OCI-LY1 (cell line): ENCODE measurements at regions not wholly inside any gene's neighbourhood (a gene's known extent, or its start where the extent isn't known, plus 50 kb on each side); places are given as distances from the start of the nearest gene placed in this dataset.

Source experiments
- H2AFZ ChIP-seq: fragments of 200-600 bp; sonication (generic), shearing (Covaris generic); 2 replicates; pipeline ENCODE4 v1.6.0; 2014; ENCODE audit warnings: antibody characterized with exemption, mild to moderate bottlenecking, low read length
- H3F3A ChIP-seq: fragments of 200-600 bp; sonication (generic), shearing (Covaris generic); 2 replicates; pipeline ENCODE4 v1.6.0; 2014; ENCODE audit warnings: mild to moderate bottlenecking, antibody characterized with exemption, low read length, moderate library complexity; ENCODE audit not compliant: insufficient read depth
- H3K27ac ChIP-seq: fragments of 200-600 bp; sonication (generic); 2 replicates; pipeline ENCODE4 v1.5.1; 2014; ENCODE audit warnings: low read length, mixed run types, mild to moderate bottlenecking, low read depth; ENCODE audit not compliant: poor library complexity, severe bottlenecking
- H3K27me3 ChIP-seq: fragments of 200-600 bp; sonication (generic); 2 replicates; pipeline ENCODE4 v1.6.0; 2014; ENCODE audit warnings: antibody characterized with exemption, mild to moderate bottlenecking, low read length, moderate library complexity; ENCODE audit not compliant: insufficient read depth
- H3K36me3 ChIP-seq: fragments of 200-600 bp; sonication (generic); 2 replicates; pipeline ENCODE4 v1.6.1; 2014; ENCODE audit warnings: mild to moderate bottlenecking, antibody characterized with exemption, low read length, moderate library complexity, mixed read lengths; ENCODE audit not compliant: insufficient read depth
- H3K4me1 ChIP-seq: fragments of 200-600 bp; sonication (generic); 2 replicates; pipeline ENCODE4 v1.5.1; 2014; ENCODE audit warnings: mild to moderate bottlenecking, low read length, moderate library complexity; ENCODE audit not compliant: insufficient read depth, severe bottlenecking
- H3K4me2 ChIP-seq: fragments of 200-600 bp; sonication (generic), shearing (Covaris generic); 2 replicates; pipeline ENCODE4 v1.6.1; 2014; ENCODE audit warnings: low read length
- H3K4me3 ChIP-seq: fragments of 200-600 bp; sonication (generic); 2 replicates; pipeline ENCODE4 v1.5.1; 2014; ENCODE audit warnings: low read length, low read depth, mild to moderate bottlenecking, mixed read lengths; ENCODE audit not compliant: poor library complexity, severe bottlenecking
- H3K79me2 ChIP-seq: fragments of 200-600 bp; shearing (Covaris generic); 2 replicates; pipeline ENCODE4 v1.6.1; 2016; ENCODE audit warnings: mixed run types, low read length, mixed read lengths; ENCODE audit not compliant: insufficient read depth
- H3K9ac ChIP-seq: fragments of 200-600 bp; sonication (generic), shearing (Covaris generic); 2 replicates; pipeline ENCODE4 v1.6.1; 2014; ENCODE audit warnings: mild to moderate bottlenecking, low read length, mixed read lengths
- H3K9me2 ChIP-seq: fragments of 200-600 bp; sonication (generic), shearing (Covaris generic); 2 replicates; pipeline ENCODE4 v1.6.1; 2014; ENCODE audit warnings: low read depth, mild to moderate bottlenecking, low read length, mixed read lengths
- H3K9me3 ChIP-seq: fragments of 200-600 bp; shearing (Covaris generic); 2 replicates; pipeline ENCODE4 v1.6.1; 2014; ENCODE audit warnings: low read length, mixed read lengths
- H4K20me1 ChIP-seq: fragments of 200-600 bp; sonication (generic), shearing (Covaris generic); 2 replicates; pipeline ENCODE4 v1.6.0; 2016; ENCODE audit warnings: mild to moderate bottlenecking, low read length; ENCODE audit not compliant: insufficient read depth
- CTCF ChIP-seq: fragments of 200-600 bp; sonication (generic), shearing (Covaris generic); IDR thresholded peaks from 2 replicates; pipeline ENCODE4 v1.5.1; 2017; ENCODE audit warnings: mild to moderate bottlenecking, antibody characterized with exemption, low read length, moderate library complexity, mixed read lengths
- EZH2 ChIP-seq: fragments of 200-600 bp; sonication (generic), shearing (Covaris generic); IDR thresholded peaks from 2 replicates; pipeline ENCODE4 v1.8.0; 2017; ENCODE audit warnings: borderline replicate concordance, mixed run types, mild to moderate bottlenecking, antibody characterized with exemption, low read length, moderate library complexity, mixed read lengths

GRCh38 chr2:47631792-47632398 is 61.1 kb upstream of the KCNK12 start:
- no peak overlapping the region for H2AFZ ChIP-seq
- H3K27ac ChIP-seq: no peak overlapping the region
- H3K36me3 ChIP-seq: no peaks in the 10 kb centered on the region
- no peaks in the 10 kb centered on the region for H3K9me2 ChIP-seq
- no peak overlapping the region for H3K4me2 ChIP-seq
- H3K79me2 ChIP-seq: no peaks in the 10 kb centered on the region
- no peaks in the 10 kb centered on the region for H3K27me3 ChIP-seq
- H4K20me1 ChIP-seq: no peaks in the 10 kb centered on the region
- no peak overlapping the region for H3K9ac ChIP-seq
- H3K4me3 ChIP-seq: no peak overlapping the region
- H3K9me3 ChIP-seq: no peaks in the 10 kb centered on the region
- TF ChIP-seq CTCF (no peak), EZH2 (no peak)
- no peaks in the 10 kb centered on the region for H3K4me1 ChIP-seq
- no peaks in the 10 kb centered on the region for H3F3A ChIP-seq

GRCh38 chr2:47631306-47631705 is 60.5 kb upstream of the KCNK12 start:
- Histone ChIP-seq H3K4me3 (no peak overlapping the region), H3K4me2 (no peak overlapping the region), H3K36me3 (no peaks in the 10 kb centered on the region), H3K27me3 (no peaks in the 10 kb centered on the region), H3K9ac (no peak overlapping the region), H3F3A (no peaks in the 10 kb centered on the region), H3K9me3 (no peaks in the 10 kb centered on the region), H4K20me1 (no peaks in the 10 kb centered on the region), H3K4me1 (no peaks in the 10 kb centered on the region), H2AFZ (no peak overlapping the region), H3K9me2 (no peaks in the 10 kb centered on the region), H3K79me2 (no peaks in the 10 kb centered on the region), H3K27ac (no peak overlapping the region)
- no peak for TF ChIP-seq EZH2
- TF ChIP-seq CTCF: no peak

GRCh38 chr2:47629501-47630460 is 59.0 kb upstream of the KCNK12 start:
- no peaks in the 10 kb centered on the region for H3K79me2 ChIP-seq
- H3K36me3 ChIP-seq: no peaks in the 10 kb centered on the region
- H3F3A ChIP-seq: no peaks in the 10 kb centered on the region
- H3K27ac ChIP-seq: no peak overlapping the region
- H3K9me2 ChIP-seq: no peaks in the 10 kb centered on the region
- H3K27me3 ChIP-seq: no peaks in the 10 kb centered on the region
- no peak overlapping the region for H3K9ac ChIP-seq
- H3K4me1 ChIP-seq: no peaks in the 10 kb centered on the region
- H3K9me3 ChIP-seq: no peaks in the 10 kb centered on the region
- H3K4me3 ChIP-seq: no peak overlapping the region
- no peak overlapping the region for H2AFZ ChIP-seq
- H4K20me1 ChIP-seq: no peaks in the 10 kb centered on the region
- TF ChIP-seq EZH2 (no peak), CTCF (no peak)
- no peak overlapping the region for H3K4me2 ChIP-seq
